SHP77 (cell line): ENCODE measurements at regions not wholly inside any gene's neighbourhood (a gene's known extent, or its start where the extent isn't known, plus 50 kb on each side); places are given as distances from the start of the nearest gene placed in this dataset.

Source experiments
- DNase-seq, 2 experiments: peaks; one replicate each; lab custom pipeline; 2025; lab: John Stamatoyannopoulos, UW

DNA sequence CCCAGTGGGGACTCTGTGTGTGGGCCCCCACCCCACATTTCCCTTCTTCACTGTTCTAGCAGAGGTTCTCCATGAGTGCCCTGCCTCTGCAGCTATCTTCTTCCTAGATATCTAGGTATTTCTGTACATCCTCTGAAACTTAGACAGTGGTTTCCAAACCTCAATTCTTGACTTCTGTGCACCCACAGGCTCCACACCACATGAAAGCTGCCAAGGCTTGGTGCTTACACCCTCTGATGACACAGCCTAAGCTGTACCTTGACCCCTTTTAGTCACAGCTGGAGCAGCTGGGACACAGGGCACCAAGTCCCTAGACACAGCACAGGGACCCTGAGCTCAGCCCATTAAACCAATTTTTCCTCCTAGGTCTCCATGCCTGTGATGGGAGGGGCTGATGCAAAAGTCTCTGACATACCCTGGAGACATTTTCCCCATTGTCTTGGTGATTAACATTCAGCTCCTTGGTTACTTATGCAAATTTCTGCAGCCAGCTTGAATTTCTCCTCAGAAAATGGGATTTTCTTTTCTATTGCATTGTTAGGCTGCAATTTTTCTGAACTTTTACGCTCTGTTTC lies 304.5 kb downstream of the OTOL1 start:
- DNase-seq, result no peak

GRCh38 chr3:161818106-161818505 lies 321.5 kb downstream of the OTOL1 start:
- DNase-seq, result no peak

GRCh38 chr3:161821591-161821990 lies 325.0 kb downstream of the OTOL1 start:
- DNase-seq, result peak; percentile 19 to 43

DNA sequence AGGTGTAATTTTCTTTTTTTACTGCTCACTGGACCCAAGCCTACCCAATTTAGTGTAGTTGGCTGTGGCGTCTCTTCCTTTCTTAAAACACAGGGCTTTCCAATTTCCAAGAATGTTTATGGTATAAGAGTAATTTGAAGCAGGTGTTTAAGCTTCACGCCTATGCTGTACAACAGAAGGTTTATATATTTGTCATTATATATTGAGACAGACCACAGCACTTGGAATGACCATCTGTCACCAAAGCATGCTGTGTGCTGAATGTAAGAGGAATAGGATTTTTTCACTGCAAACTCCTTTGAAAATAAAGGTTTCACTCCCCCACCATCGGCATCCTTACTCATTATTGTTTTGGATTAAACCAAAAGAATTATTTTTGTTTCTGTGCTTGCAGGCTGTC lies 325.7 kb downstream of the OTOL1 start:
- no peak for DNase-seq

DNA sequence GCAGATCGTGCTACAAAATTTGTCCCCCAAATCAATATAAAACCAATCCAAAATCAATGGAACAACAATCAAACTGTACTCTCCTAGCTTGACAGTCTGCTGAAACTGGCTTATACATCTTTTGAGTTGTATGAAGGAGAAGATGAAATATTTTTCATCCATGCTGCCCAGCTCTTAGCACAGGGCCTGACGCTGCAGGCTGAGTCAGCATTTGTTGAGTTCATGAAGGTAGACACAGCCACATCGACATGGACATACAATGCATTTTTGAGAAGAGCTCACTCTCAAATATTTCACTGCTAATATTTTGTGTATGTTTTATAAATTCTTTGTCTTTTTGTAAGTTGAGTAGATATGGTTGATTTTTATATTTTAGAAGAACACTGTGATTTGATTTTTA lies 327.3 kb downstream of the OTOL1 start:
- no peak for DNase-seq

GRCh38 chr3:161838021-161838420 lies 341.4 kb downstream of the OTOL1 start:
- DNase-seq, result no peak

GRCh38 chr3:161848376-161848775 lies 351.8 kb downstream of the OTOL1 start:
- DNase-seq, result no peak

DNA sequence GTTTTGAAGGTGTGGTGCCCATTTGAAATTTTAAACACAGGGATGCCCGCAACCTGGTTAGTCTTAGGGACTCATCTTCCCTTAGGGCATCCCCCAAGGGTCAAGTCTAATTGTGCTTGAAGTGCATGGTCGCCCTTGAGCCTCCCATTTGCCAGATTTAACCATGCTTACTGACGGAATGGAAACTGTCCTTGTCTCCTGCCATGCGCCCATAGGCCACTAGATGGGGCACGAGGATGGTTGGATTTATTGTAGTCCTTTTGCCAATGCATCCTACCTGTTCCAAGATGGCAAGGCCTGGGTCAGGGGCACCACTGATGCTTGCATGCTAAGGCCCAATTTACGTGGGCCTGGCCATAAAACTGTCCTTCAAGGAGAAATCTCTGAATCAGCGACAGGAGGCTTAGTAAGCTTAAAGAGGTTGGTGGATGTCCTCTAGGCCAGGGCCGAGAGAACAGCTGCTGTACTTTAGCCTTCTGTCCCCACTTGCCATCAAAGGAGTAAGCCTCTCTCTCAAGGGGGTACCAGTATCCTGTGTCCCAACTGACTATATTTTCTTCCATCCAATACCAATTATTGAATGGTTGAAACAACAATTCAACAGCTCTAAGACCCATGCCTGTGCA lies 355.4 kb downstream of the OTOL1 start:
- peak; percentile 17 to 31 for DNase-seq

DNA sequence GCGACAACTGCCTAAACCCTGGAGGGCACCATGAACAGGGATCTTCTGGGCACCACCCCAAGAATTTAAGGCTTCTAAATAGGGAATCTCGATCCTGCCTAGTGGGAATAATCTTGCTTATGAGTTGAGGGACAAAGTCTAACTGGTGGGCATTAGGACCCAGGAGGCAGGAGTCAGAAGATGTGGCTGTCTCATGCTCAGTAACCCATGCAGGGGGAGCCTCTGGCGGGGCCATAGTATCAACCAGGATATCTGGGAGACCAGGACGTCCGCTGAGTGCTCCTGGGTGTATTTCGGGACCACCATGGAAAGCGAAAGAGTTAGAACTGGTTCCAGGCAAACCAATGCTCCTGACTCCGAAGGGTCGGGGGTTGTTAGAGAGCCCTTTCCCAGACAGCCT lies 356.1 kb downstream of the OTOL1 start:
- DNase-seq, result no peak

DNA sequence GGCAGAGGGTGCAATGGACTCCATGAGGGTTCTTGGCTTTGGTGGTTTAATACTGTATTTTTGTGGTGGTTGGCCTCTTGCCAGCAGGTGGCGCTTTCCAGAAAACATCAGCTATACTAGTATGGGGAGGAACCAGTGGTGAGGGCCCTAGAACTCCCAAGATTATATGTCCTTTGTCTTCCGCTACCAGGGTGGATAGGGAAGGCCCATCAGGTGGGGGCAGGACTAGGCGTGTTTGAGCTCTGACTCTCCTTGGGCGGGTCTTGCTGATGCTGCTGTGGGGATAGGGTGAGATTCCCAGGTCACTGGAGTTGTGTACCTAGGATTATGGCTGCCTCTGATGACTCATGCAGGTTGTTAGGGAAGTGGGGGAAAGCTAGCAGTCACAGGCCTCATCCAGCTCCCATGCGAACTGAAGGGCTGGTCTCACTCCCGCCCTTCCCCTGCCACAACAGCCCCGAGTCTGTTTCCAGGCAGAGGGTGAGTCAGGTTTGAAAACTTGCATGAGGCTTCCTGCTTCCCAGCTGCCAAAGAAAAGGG lies 357.7 kb downstream of the OTOL1 start:
- DNase-seq, result peak; percentile 1 to 40

GRCh38 chr3:161859057-161859456 lies 362.4 kb downstream of the OTOL1 start:
- DNase-seq, result no peak

DNA sequence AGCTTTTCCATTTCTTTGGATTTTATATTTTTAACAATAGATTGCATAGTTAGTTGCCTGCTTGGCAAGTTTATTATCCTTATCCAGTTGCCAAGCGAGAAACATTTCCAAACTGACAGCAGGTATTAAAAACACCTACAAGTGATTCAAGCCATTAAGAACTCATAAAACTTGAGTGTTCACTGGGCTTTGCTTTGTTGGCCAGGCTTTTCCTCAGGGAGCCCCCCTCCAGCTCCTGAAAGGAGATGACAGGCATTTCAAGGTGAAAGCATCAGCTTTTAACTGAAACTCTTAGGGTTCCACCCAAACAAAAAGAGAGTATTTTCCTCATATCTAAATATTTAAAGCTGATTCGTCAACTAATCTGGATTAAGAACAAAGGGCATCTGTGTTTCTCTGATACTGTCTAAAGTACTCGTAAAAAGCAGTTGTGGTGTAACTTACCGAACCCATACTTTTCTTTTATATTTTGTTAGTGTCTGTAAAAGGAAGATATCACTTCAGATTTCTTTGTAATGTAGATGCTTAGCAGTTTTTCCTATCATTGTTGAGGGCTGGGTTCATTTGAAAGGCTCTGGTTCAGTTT lies 363.4 kb downstream of the OTOL1 start:
- DNase-seq, result no peak

DNA sequence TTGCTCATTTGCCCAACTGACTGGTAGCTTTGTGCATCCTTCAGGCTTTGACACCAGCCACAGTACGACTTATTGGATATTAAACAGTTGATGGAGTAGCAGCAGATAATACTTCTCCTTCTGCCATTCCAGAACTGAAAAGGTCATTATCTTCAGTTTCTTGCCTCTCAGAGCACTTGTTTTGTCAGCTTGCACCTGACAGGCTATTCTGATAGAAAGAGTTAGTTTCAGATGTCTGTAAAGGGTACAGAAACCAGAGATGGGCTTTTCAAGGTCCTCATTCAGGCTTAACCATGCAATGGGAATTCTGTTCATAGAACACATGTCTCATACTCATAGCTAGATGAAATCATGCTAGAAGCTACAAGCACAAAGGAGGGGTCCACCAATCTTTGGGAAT lies 367.2 kb downstream of the OTOL1 start:
- no peak for DNase-seq

DNA sequence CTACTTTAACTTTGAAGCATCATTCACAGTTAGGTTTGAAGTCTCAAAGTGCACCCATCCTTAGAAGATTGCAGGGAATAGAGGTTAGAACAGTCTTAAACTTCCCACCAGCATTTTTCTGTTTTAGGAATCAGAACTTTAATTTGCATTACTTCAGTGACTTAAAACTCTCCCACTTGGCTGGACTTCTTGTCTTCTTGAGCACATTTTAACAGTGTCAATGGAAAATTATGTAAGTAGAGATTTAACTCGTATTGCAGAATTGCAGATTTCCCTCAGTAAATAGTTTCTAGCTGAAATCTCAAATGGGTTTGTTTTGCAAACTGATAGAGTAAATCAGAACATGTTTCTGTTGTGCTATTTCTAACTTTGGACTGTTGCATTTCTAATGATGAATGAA lies 369.6 kb downstream of the OTOL1 start:
- DNase-seq, result no peak

DNA sequence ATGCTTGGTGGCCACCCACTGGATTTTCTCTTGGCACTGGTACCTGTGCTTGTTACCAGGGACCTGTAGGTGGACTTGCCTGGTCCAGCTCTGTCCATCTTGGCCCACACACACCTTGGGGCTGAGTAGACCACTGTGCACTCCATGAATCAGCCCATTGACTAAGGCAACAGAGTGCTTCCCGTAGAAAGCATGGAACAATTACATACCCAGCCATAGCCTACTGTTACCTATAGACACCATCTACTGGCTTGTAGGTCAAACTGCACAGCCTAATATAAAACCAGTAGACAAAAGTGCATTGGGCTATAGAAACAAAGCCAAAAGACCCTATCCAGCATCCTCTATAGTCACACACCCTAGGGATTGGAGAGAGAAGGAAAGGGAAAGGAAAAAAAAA lies 378.9 kb downstream of the OTOL1 start:
- no peak for DNase-seq

- no peak for DNase-seq
Observed at GRCh38 chr3:161879470-161879869, 382.9 kb downstream of the OTOL1 start.

GRCh38 chr3:161884830-161885229 lies 388.2 kb downstream of the OTOL1 start:
- no peak for DNase-seq

- DNase-seq, result peak; percentile 6 to 33
Observed at GRCh38 chr3:161890147-161890625, 393.6 kb downstream of the OTOL1 start.

DNA sequence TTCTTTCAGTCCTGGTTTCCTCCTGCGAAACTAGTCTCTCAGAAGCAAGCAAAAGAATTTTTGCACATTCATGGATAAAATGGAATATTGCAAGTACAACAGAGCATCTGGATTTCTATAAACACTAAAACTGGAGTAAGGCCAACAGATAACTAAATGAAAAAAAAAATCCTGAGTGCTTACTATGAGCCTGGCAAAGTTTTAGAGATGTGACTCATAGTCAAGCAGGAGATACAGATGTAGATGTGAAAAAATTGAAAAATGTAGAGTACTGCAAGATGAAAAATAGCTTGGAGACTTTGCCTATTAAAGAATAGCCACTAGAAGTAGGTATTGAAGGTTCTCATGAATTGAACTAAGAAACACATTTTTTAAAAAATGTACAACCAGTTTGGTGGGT lies 397.4 kb downstream of the OTOL1 start:
- DNase-seq, result no peak

DNA sequence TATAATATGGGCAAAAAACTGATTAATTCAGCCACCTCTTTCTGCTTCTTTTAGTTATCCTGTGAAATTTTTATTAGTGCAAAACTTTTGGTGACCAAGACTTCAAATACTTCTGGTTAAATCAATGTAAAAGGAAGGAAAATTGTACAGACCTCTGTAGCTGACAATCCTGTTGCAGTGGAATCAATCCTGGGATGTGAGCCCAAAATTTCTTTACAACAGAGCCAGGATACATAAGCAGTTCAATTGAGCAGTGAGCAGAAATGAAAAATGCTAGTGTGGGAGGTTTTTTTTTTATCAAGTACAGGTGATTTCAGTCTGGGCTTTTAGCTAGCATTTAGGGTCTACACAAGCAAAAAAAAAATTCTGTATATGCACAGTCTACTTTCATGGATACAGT lies 398.0 kb downstream of the OTOL1 start:
- no peak for DNase-seq

DNA sequence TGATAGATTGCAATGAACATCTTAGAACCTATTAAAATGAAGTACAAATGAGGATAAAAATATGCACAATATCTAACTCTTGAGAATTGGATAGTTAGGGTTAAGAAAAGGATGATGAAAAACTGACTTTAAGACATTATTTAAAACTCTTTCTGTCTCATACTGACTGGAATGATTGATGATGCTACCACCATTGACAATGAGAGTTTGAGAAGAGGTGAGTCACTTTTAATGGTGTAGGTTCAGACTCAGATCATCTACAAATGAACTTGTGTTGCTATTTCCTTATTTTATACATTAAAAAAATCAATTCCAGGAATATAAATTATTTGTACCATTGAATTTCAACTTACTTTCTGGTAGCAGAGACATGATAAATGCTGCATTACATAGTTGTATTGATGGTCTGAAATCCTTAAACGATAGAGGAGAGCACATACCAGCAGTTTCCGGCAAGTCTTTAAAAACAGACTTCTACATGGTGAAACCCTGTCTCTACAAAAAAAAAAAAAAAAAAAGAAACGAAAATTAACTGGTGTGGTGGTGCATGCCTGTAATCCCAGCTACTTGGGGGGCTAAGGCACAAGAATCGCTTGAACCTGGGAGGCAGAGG lies 409.0 kb downstream of the OTOL1 start:
- DNase-seq, result no peak

- no peak for DNase-seq
Observed at GRCh38 chr3:161913786-161914389, 417.3 kb downstream of the OTOL1 start.
